ENCODE measurements at regions not wholly inside any gene's neighbourhood (a gene's known extent, or its start where the extent isn't known, plus 50 kb on each side); places are given as distances from the start of the nearest gene placed in this dataset.

DNA sequence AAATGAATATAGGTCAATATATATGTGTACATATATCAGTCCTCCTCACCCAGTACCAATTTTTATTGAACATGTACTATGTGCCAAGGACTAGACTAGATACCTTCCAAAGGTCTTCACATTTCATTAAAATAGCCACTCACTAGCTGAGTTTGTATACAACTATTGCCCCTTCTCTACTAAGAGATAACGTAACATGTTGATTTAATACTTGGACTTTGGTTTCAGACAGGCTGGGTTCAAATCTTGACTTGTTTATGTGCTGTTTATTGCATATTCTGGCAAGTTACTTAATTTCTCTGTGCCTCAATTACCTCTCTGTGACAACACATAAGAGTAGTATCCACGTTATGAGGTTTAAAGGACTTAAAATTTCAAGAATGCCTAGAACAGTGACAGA, 184.5 kb downstream of the MTX2 start:
- TF ChIP-seq GATA2 (IDR thresholded peaks at IDR 0.05; ENCODE audit: low read depth, low read length) = no peak
- TF ChIP-seq GATA3 (IDR thresholded peaks at IDR 0.05; ENCODE audit: low read depth, low read length) = no peak

Data from SH-SY5Y (cell line).